Stimulated activated CD4-positive, alpha-beta T cell treated with anti-CD3 and anti-CD28 coated beads, Interleukin-2, amount 100 ng/mL, for 4 hours (primary cell): ENCODE measurements at regions not wholly inside any gene's neighbourhood (a gene's known extent, or its start where the extent isn't known, plus 50 kb on each side); places are given as distances from the start of the nearest gene placed in this dataset.
"Not testable (repeated sequence)": the region's sequence is repeated elsewhere in the genome, so short reads cannot be mapped to it uniquely, and the experiment has no call there.

Experiments
- DNase-seq: peaks from one replicate; pipeline ENCODE4 v3.0.0-alpha.2; 2020; ENCODE audit warnings: low read depth

- DNase-seq = no peak
Measured at GRCh38 chr11:31957674-31958073, 133.2 kb upstream of the RCN1 start.

- no peak for DNase-seq
Measured at GRCh38 chr11:31956310-31956709, 134.6 kb upstream of the RCN1 start.

GRCh38 chr11:31955838-31956237 lies 135.0 kb upstream of the RCN1 start:
- DNase-seq = no peak

GRCh38 chr11:31953803-31954327 lies 137.0 kb upstream of the RCN1 start:
- DNase-seq = no peak

- not testable (repeated sequence) for DNase-seq
Measured at GRCh38 chr11:31949733-31950200, 138.6 kb upstream of the PAX6 start.

GRCh38 chr11:31947051-31947450 lies 135.9 kb upstream of the PAX6 start:
- no peak for DNase-seq

- DNase-seq = no peak
Measured at GRCh38 chr11:31943056-31943780, 132.1 kb upstream of the PAX6 start.

- DNase-seq = no peak
Measured at GRCh38 chr11:31940371-31941037, 129.4 kb upstream of the PAX6 start.

GRCh38 chr11:31939004-31939403 lies 127.9 kb upstream of the PAX6 start:
- no peak for DNase-seq

GRCh38 chr11:31936312-31936711 lies 125.2 kb upstream of the PAX6 start:
- DNase-seq = no peak

GRCh38 chr11:31932879-31933278 lies 121.8 kb upstream of the PAX6 start:
- DNase-seq = no peak

- no peak for DNase-seq
Measured at GRCh38 chr11:31927982-31928381, 116.9 kb upstream of the PAX6 start.

GRCh38 chr11:31926816-31927528 lies 115.8 kb upstream of the PAX6 start:
- no peak for DNase-seq

- DNase-seq = no peak
Measured at GRCh38 chr11:31926106-31926505, 115.0 kb upstream of the PAX6 start.

- DNase-seq = no peak
Measured at GRCh38 chr11:31922450-31922849, 111.3 kb upstream of the PAX6 start.

- DNase-seq = no peak
Measured at GRCh38 chr11:31921081-31921480, 110.0 kb upstream of the PAX6 start.

- DNase-seq = no peak
Measured at GRCh38 chr11:31919175-31919574, 108.1 kb upstream of the PAX6 start.

GRCh38 chr11:31915867-31916266 lies 104.7 kb upstream of the PAX6 start:
- no peak for DNase-seq

- no peak for DNase-seq
Measured at GRCh38 chr11:31913985-31914384, 102.9 kb upstream of the PAX6 start.

- no peak for DNase-seq
Measured at GRCh38 chr11:31912808-31913207, 101.7 kb upstream of the PAX6 start.

- DNase-seq = no peak
Measured at GRCh38 chr11:31910950-31911576, 99.9 kb upstream of the PAX6 start.
